ENCODE measurements at regions not wholly inside any gene's neighbourhood (a gene's known extent, or its start where the extent isn't known, plus 50 kb on each side); places are given as distances from the start of the nearest gene placed in this dataset.

- no peaks in the 10 kb centered on the region for H3K27me3 Mint-ChIP-seq (ENCODE audit: unreplicated experiment)
- no peak for DNase-seq (ENCODE audit: low spot score)
- H3K4me3 Mint-ChIP-seq (ENCODE audit: unreplicated experiment): no peak overlapping the region
- TF ChIP-seq CTCF (IDR thresholded peaks at IDR 0.05; ENCODE audit: unreplicated experiment): no peak
- H3K27ac Mint-ChIP-seq (ENCODE audit: unreplicated experiment): no peak overlapping the region
- no peaks in the 10 kb centered on the region for H3K36me3 Mint-ChIP-seq (ENCODE audit: low read depth, unreplicated experiment)
- peaks cover 6% of the 10 kb centered on the region for H3K4me1 Mint-ChIP-seq (ENCODE audit: unreplicated experiment)
- H3K9me3 Mint-ChIP-seq (ENCODE audit: unreplicated experiment): no peaks in the 10 kb centered on the region
These were observed 459.1 kb downstream of the EFNA5 start for GRCh38 chr5:107211630-107212029.

- Mint-ChIP-seq H3K27ac (ENCODE audit: unreplicated experiment) (no peak overlapping the region), H3K4me3 (ENCODE audit: unreplicated experiment) (no peak overlapping the region), H3K4me1 (ENCODE audit: unreplicated experiment) (peaks cover 4% of the 10 kb centered on the region), H3K27me3 (ENCODE audit: unreplicated experiment) (no peaks in the 10 kb centered on the region), H3K9me3 (ENCODE audit: unreplicated experiment) (no peaks in the 10 kb centered on the region), H3K36me3 (ENCODE audit: low read depth, unreplicated experiment) (no peaks in the 10 kb centered on the region)
- DNase-seq (ENCODE audit: low spot score): no peak
- TF ChIP-seq CTCF (IDR thresholded peaks at IDR 0.05; ENCODE audit: unreplicated experiment): no peak
These were observed 461.9 kb downstream of the EFNA5 start for GRCh38 chr5:107208867-107209266.

- Mint-ChIP-seq H3K4me3 (ENCODE audit: unreplicated experiment) (no peak overlapping the region), H3K4me1 (ENCODE audit: unreplicated experiment) (peaks cover 4% of the 10 kb centered on the region), H3K9me3 (ENCODE audit: unreplicated experiment) (no peaks in the 10 kb centered on the region), H3K27me3 (ENCODE audit: unreplicated experiment) (no peaks in the 10 kb centered on the region), H3K36me3 (ENCODE audit: low read depth, unreplicated experiment) (no peaks in the 10 kb centered on the region), H3K27ac (ENCODE audit: unreplicated experiment) (no peak overlapping the region)
- DNase-seq (ENCODE audit: low spot score): no peak
- TF ChIP-seq CTCF (IDR thresholded peaks at IDR 0.05; ENCODE audit: unreplicated experiment): no peak
These were observed 466.3 kb downstream of the EFNA5 start for GRCh38 chr5:107204413-107204812.

- Mint-ChIP-seq H3K4me3 (ENCODE audit: unreplicated experiment) (no peak overlapping the region), H3K27me3 (ENCODE audit: unreplicated experiment) (no peaks in the 10 kb centered on the region), H3K27ac (ENCODE audit: unreplicated experiment) (no peak overlapping the region), H3K9me3 (ENCODE audit: unreplicated experiment) (no peaks in the 10 kb centered on the region), H3K36me3 (ENCODE audit: low read depth, unreplicated experiment) (no peaks in the 10 kb centered on the region), H3K4me1 (ENCODE audit: unreplicated experiment) (peaks cover 4% of the 10 kb centered on the region)
- DNase-seq (ENCODE audit: low spot score): no peak
- no peak for TF ChIP-seq CTCF (IDR thresholded peaks at IDR 0.05; ENCODE audit: unreplicated experiment)
These were observed 467.5 kb downstream of the EFNA5 start for GRCh38 chr5:107203243-107203642.

- Mint-ChIP-seq H3K27ac (ENCODE audit: unreplicated experiment) (no peak overlapping the region), H3K36me3 (ENCODE audit: low read depth, unreplicated experiment) (no peaks in the 10 kb centered on the region), H3K4me1 (ENCODE audit: unreplicated experiment) (peaks cover 4% of the 10 kb centered on the region), H3K27me3 (ENCODE audit: unreplicated experiment) (no peaks in the 10 kb centered on the region), H3K9me3 (ENCODE audit: unreplicated experiment) (no peaks in the 10 kb centered on the region), H3K4me3 (ENCODE audit: unreplicated experiment) (no peak overlapping the region)
- no peak for DNase-seq (ENCODE audit: low spot score)
- TF ChIP-seq CTCF (IDR thresholded peaks at IDR 0.05; ENCODE audit: unreplicated experiment): no peak
These were observed 471.0 kb downstream of the EFNA5 start for GRCh38 chr5:107199756-107200155.

Data from endothelial cell (in vitro differentiated cells).